OCI-LY3 (cell line): ENCODE measurements at regions not wholly inside any gene's neighbourhood (a gene's known extent, or its start where the extent isn't known, plus 50 kb on each side); places are given as distances from the start of the nearest gene placed in this dataset.

Experiments
- EZH2phosphoT487 ChIP-seq: fragments of 200-600 bp; shearing (Covaris generic); IDR thresholded peaks from 2 replicates; pipeline ENCODE4 v1.6.1; 2018; ENCODE audit warnings: antibody characterized with exemption, mixed run types, low read depth
- TF ChIP-seq, protein P1 (sequence below): fragments of 200-600, 300-600 bp; sonication (generic); IDR thresholded peaks from 2 replicates; pipeline ENCODE4 v1.5.1; 2014; ENCODE audit warnings: antibody characterized with exemption, low read length, low read depth

- TF ChIP-seq, protein P1, sequence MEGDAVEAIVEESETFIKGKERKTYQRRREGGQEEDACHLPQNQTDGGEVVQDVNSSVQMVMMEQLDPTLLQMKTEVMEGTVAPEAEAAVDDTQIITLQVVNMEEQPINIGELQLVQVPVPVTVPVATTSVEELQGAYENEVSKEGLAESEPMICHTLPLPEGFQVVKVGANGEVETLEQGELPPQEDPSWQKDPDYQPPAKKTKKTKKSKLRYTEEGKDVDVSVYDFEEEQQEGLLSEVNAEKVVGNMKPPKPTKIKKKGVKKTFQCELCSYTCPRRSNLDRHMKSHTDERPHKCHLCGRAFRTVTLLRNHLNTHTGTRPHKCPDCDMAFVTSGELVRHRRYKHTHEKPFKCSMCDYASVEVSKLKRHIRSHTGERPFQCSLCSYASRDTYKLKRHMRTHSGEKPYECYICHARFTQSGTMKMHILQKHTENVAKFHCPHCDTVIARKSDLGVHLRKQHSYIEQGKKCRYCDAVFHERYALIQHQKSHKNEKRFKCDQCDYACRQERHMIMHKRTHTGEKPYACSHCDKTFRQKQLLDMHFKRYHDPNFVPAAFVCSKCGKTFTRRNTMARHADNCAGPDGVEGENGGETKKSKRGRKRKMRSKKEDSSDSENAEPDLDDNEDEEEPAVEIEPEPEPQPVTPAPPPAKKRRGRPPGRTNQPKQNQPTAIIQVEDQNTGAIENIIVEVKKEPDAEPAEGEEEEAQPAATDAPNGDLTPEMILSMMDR: no peak
- TF ChIP-seq EZH2phosphoT487: no peak
Measured at GRCh38 chr6:145257704-145258103, 477.6 kb downstream of the EPM2A start.
